OCI-LY7 (cell line): ENCODE measurements at regions not wholly inside any gene's neighbourhood (a gene's known extent, or its start where the extent isn't known, plus 50 kb on each side); places are given as distances from the start of the nearest gene placed in this dataset.

Experiments used
- EZH2phosphoT487 ChIP-seq: fragments of 200-600 bp; sonication (generic); IDR thresholded peaks from 2 replicates; pipeline ENCODE4 v1.6.1; 2018; ENCODE audit warnings: low read depth, borderline replicate concordance, mild to moderate bottlenecking, mixed run types, antibody characterized with exemption, low read length, moderate library complexity, mixed read lengths
- TF ChIP-seq, protein P1 (sequence below): fragments of 200-600 bp; sonication (generic); conservative IDR thresholded peaks from 2 replicates; pipeline ENCODE4 v1.5.1; 2014; ENCODE audit warnings: mild to moderate bottlenecking, antibody characterized with exemption, low read length, moderate library complexity, mixed read lengths

- TF ChIP-seq, protein P1, sequence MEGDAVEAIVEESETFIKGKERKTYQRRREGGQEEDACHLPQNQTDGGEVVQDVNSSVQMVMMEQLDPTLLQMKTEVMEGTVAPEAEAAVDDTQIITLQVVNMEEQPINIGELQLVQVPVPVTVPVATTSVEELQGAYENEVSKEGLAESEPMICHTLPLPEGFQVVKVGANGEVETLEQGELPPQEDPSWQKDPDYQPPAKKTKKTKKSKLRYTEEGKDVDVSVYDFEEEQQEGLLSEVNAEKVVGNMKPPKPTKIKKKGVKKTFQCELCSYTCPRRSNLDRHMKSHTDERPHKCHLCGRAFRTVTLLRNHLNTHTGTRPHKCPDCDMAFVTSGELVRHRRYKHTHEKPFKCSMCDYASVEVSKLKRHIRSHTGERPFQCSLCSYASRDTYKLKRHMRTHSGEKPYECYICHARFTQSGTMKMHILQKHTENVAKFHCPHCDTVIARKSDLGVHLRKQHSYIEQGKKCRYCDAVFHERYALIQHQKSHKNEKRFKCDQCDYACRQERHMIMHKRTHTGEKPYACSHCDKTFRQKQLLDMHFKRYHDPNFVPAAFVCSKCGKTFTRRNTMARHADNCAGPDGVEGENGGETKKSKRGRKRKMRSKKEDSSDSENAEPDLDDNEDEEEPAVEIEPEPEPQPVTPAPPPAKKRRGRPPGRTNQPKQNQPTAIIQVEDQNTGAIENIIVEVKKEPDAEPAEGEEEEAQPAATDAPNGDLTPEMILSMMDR: no peak
- no peak for TF ChIP-seq EZH2phosphoT487
Measured at GRCh38 chr1:4489486-4489885, 164.9 kb upstream of the AJAP1 start.
